ENCODE measurements at regions not wholly inside any gene's neighbourhood (a gene's known extent, or its start where the extent isn't known, plus 50 kb on each side); places are given as distances from the start of the nearest gene placed in this dataset.

GRCh38 chr4:14280567-14280966, 653.0 kb upstream of the BOD1L1 start:
- no peak for TF ChIP-seq CTCF (IDR thresholded peaks at IDR 0.05; ENCODE audit: borderline replicate concordance, insufficient read depth, low read depth, low read length)
- no peak overlapping the region for H3K4me3 ChIP-seq (ENCODE audit: low read depth, low read length)

DNA sequence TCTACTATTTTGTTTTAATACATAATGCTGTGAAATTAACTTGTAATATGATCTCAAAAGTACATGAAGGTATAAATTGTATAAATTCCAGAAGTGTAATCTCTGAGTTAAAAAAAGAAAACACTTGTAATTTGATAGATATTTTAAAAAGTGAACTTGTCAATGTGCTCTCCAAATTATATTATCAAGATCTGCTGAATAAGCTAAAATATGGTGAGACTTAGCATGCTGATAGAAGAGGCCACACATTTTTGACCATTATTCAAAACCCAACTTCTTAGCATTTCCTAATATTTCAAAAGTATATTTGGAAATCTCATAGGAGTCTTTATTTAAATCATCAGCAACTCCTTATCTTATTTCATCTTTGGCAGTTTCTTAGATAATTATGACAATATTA, 657.1 kb upstream of the BOD1L1 start:
- no peak for TF ChIP-seq CTCF (IDR thresholded peaks at IDR 0.05; ENCODE audit: borderline replicate concordance, insufficient read depth, low read depth, low read length)
- no peak overlapping the region for H3K4me3 ChIP-seq (ENCODE audit: low read depth, low read length)

DNA sequence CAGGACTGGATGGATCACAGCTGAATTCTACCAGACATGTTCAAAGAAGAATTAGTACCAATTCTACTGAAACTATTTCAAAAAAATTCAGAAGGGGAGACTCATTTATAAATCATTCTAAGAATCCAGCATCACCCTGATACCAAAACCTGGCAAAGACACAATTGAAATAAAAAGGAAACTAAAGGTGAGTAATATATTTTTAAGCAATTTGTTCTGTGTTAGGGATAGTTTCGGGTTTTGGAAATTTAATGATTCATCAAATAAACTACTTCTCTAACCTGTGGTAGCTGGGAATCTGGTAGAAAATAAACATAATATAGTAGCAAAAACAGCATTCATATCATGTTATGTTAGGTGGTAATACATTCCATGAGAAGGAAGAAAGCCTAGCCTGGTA, 662.2 kb upstream of the BOD1L1 start:
- TF ChIP-seq CTCF (IDR thresholded peaks at IDR 0.05; ENCODE audit: borderline replicate concordance, insufficient read depth, low read depth, low read length) = no peak
- no peak overlapping the region for H3K4me3 ChIP-seq (ENCODE audit: low read depth, low read length)

- TF ChIP-seq CTCF (IDR thresholded peaks at IDR 0.05; ENCODE audit: borderline replicate concordance, insufficient read depth, low read depth, low read length) = no peak
- no peak overlapping the region for H3K4me3 ChIP-seq (ENCODE audit: low read depth, low read length)
Measured at GRCh38 chr4:14293582-14293981, 666.1 kb upstream of the BOD1L1 start.

DNA sequence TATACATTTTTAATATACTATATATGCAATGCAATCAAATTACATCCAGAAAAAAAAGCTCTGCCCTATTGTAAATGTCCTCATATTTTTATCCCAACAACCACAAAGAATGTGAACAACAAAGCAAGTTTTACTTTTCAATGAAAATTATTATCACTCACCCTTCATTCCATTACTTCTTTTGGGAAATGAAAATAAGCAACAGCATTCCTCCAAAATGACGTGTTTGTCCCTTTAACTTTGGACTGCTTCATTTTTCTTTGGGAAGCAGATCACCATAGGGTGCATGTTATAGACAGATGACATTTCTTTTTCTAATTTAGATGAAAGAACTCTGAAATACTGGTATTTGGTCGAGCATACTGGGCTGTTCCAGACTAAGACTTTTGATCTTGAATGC, 667.1 kb upstream of the BOD1L1 start:
- H3K4me3 ChIP-seq (ENCODE audit: low read depth, low read length) = no peak overlapping the region
- no peak for TF ChIP-seq CTCF (IDR thresholded peaks at IDR 0.05; ENCODE audit: borderline replicate concordance, insufficient read depth, low read depth, low read length)

DNA sequence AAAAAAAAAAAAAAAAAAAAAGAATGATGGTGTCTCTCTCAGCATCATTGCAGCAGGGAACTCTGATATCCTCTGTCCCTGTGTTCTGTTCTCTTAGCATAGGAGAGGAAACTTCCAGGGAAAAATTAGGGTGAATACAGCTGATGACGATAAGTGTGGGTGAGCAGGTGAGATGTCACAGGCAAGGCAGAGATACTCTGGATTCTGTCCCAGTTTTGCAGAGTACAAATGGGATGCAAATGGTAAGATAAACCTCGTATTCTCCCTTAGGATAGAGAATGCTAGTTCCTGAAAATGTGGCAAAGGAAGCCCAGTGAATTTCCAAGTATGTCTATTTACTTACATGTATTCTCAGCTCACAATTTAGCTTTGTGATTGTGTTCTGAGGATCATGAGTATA, 671.6 kb upstream of the BOD1L1 start:
- no peak overlapping the region for H3K4me3 ChIP-seq (ENCODE audit: low read depth, low read length)
- TF ChIP-seq CTCF (IDR thresholded peaks at IDR 0.05; ENCODE audit: borderline replicate concordance, insufficient read depth, low read depth, low read length) = no peak

DNA sequence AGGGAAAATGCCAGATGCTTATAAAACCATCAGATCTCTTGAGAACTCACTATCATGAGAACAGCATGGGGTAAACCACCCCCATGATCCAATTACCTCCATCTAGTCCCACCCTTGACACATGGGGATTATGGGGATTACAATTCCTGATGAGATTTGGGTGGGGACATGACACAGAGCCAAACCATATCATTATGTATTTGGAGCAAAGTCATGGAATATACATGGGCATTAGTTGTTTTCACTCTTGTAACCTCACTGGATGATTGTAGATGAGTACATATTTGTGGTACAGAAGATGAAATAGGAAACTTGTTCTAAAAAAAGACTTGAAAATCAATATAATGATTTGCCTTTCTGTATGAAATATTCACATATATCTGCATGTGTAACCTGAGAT, 674.5 kb upstream of the BOD1L1 start:
- TF ChIP-seq CTCF (IDR thresholded peaks at IDR 0.05; ENCODE audit: borderline replicate concordance, insufficient read depth, low read depth, low read length) = no peak
- H3K4me3 ChIP-seq (ENCODE audit: low read depth, low read length) = no peak overlapping the region

Data from GM12875 (cell line).